Neural cell (in vitro differentiated cells): ENCODE measurements at regions not wholly inside any gene's neighbourhood (a gene's known extent, or its start where the extent isn't known, plus 50 kb on each side); places are given as distances from the start of the nearest gene placed in this dataset.

Experiments
- H2AFZ ChIP-seq: fragments of 200-600, 300-800 bp; sonication (generic), shearing (Covaris generic); 2 replicates; pipeline ENCODE4 v1.6.0; 2014; ENCODE audit warnings: low read depth, mild to moderate bottlenecking, antibody characterized with exemption, low read length, moderate library complexity
- H3F3A ChIP-seq: fragments of 200-600 bp; shearing (Covaris generic); 2 replicates; pipeline ENCODE4 v1.6.1; 2016; ENCODE audit warnings: mild to moderate bottlenecking, moderate library complexity, mixed read lengths, antibody characterized with exemption, low read length; ENCODE audit not compliant: insufficient read depth, poor library complexity, severe bottlenecking
- H3K27ac ChIP-seq: fragments of 200-600, 300-800 bp; sonication (generic), shearing (Covaris generic); 2 replicates; pipeline ENCODE4 v1.5.1; 2014; ENCODE audit warnings: mild to moderate bottlenecking, low read length, moderate library complexity
- H3K27me3 ChIP-seq: fragments of 300-800, 200-600 bp; sonication (generic), shearing (Covaris generic); 2 replicates; pipeline ENCODE4 v1.6.0; 2014; ENCODE audit warnings: mild to moderate bottlenecking, low read depth, low read length, moderate library complexity; ENCODE audit not compliant: insufficient read depth
- H3K36me3 ChIP-seq: fragments of 300-800, 200-600 bp; sonication (generic), shearing (Covaris generic); 2 replicates; pipeline ENCODE4 v1.5.1; 2014; ENCODE audit warnings: mild to moderate bottlenecking, antibody characterized with exemption, low read length, moderate library complexity; ENCODE audit not compliant: insufficient read depth
- H3K4me2 ChIP-seq: fragments of 300-800, 200-600 bp; sonication (generic), shearing (Covaris generic); 2 replicates; pipeline ENCODE4 v1.6.0; 2014; ENCODE audit warnings: mild to moderate bottlenecking, low read length
- H3K4me3 ChIP-seq: fragments of 300-800, 200-600 bp; sonication (generic), shearing (Covaris generic); 2 replicates; pipeline ENCODE4 v1.5.1; 2014; ENCODE audit warnings: mild to moderate bottlenecking, low read length, moderate library complexity
- H3K79me2 ChIP-seq: fragments of 200-600 bp; shearing (Covaris generic); replicated peaks from 2 replicates; pipeline ENCODE4 v1.6.0; 2014; ENCODE audit warnings: mild to moderate bottlenecking, low read length, moderate library complexity; ENCODE audit not compliant: insufficient read depth
- H3K9ac ChIP-seq: fragments of 300-800, 200-600 bp; sonication (generic), shearing (Covaris generic); 2 replicates; pipeline ENCODE4 v1.6.1; 2016; ENCODE audit warnings: mild to moderate bottlenecking, low read length, mixed read lengths
- H3K9me2 ChIP-seq: fragments of 200-600 bp; shearing (Covaris generic); 2 replicates; pipeline ENCODE4 v1.6.1; 2016; ENCODE audit warnings: mild to moderate bottlenecking, low read length, mixed read lengths; ENCODE audit not compliant: insufficient read depth
- H3K9me3 ChIP-seq: fragments of 200-600, 300-800 bp; sonication (generic), shearing (Covaris generic); 2 replicates; pipeline ENCODE4 v1.6.1; 2016; ENCODE audit warnings: mild to moderate bottlenecking, mixed run types, low read length, moderate library complexity, mixed read lengths
- H4K20me1 ChIP-seq: fragments of 200-600 bp; shearing (Covaris generic); 2 replicates; pipeline ENCODE4 v1.6.1; 2016; ENCODE audit warnings: mild to moderate bottlenecking, mixed run types; ENCODE audit not compliant: insufficient read depth
- EP300 ChIP-seq: fragments of 450-650 bp; conservative IDR thresholded peaks from 2 replicates; pipeline ENCODE4 v1.6.1; 2014; ENCODE audit warnings: antibody characterized with exemption, mild to moderate bottlenecking, moderate library complexity; ENCODE audit not compliant: poor library complexity, severe bottlenecking
- EZH2 ChIP-seq: fragments of 200-600, 300-800 bp; shearing (Covaris generic), sonication (generic); IDR thresholded peaks from 2 replicates; pipeline ENCODE4 v1.6.1; 2014; ENCODE audit warnings: antibody characterized with exemption, low read length, borderline replicate concordance, mild to moderate bottlenecking; ENCODE audit not compliant: insufficient read depth, poor library complexity, severe bottlenecking
- MXI1 ChIP-seq: fragments of 450-650 bp; conservative IDR thresholded peaks from 2 replicates; pipeline ENCODE4 v1.6.1; 2014; ENCODE audit warnings: antibody characterized with exemption, mild to moderate bottlenecking; ENCODE audit not compliant: poor library complexity, severe bottlenecking
- POLR2AphosphoS5 ChIP-seq: IDR thresholded peaks from 2 replicates; pipeline ENCODE4 v1.6.1; 2012
- RAD21 ChIP-seq: fragments of 450-650 bp; conservative IDR thresholded peaks from 2 replicates; pipeline ENCODE4 v1.6.1; 2014; ENCODE audit warnings: antibody characterized with exemption, mild to moderate bottlenecking, moderate library complexity
- SMC3 ChIP-seq: fragments of 450-650 bp; conservative IDR thresholded peaks from 2 replicates; pipeline ENCODE4 v1.6.1; 2014; ENCODE audit warnings: antibody characterized with exemption, mild to moderate bottlenecking, moderate library complexity; ENCODE audit not compliant: poor library complexity
- TAF1 ChIP-seq: IDR thresholded peaks from 2 replicates; pipeline ENCODE4 v1.6.1; 2012; ENCODE audit warnings: low read depth
- TF ChIP-seq, protein P1 (sequence below): fragments of 450-650 bp; IDR thresholded peaks from 2 replicates; pipeline ENCODE4 v1.5.1; 2014; ENCODE audit warnings: antibody characterized with exemption, mild to moderate bottlenecking, moderate library complexity; ENCODE audit not compliant: poor library complexity, severe bottlenecking
- TF ChIP-seq, protein P2 (sequence below): IDR thresholded peaks from 2 replicates; pipeline ENCODE4 v1.6.1; 2012; ENCODE audit warnings: borderline replicate concordance

DNA sequence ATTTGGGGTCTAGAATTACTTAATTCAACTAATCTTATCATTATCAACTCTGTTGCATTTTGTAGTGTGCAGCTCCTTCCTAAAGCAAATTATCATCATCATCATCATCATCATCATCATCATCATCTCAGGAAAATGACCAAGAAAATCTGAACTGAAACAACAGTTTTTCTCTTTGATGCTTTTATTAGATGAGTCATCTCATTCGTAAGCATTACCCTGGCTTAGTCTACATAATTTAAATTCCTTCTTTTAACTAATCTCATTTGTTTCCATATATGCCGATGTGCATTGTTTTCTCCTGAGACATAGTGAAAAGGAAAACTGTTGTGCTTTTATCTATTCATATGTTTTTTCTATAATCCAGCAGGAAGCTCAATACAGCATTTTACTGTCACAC, 173.0 kb upstream of the PDE4D start:
- no peak overlapping the region for H3K27ac ChIP-seq
- H3K4me3 ChIP-seq = no peak overlapping the region
- no peak for TF ChIP-seq EP300
- TF ChIP-seq SMC3 = no peak
- TF ChIP-seq, protein P1, sequence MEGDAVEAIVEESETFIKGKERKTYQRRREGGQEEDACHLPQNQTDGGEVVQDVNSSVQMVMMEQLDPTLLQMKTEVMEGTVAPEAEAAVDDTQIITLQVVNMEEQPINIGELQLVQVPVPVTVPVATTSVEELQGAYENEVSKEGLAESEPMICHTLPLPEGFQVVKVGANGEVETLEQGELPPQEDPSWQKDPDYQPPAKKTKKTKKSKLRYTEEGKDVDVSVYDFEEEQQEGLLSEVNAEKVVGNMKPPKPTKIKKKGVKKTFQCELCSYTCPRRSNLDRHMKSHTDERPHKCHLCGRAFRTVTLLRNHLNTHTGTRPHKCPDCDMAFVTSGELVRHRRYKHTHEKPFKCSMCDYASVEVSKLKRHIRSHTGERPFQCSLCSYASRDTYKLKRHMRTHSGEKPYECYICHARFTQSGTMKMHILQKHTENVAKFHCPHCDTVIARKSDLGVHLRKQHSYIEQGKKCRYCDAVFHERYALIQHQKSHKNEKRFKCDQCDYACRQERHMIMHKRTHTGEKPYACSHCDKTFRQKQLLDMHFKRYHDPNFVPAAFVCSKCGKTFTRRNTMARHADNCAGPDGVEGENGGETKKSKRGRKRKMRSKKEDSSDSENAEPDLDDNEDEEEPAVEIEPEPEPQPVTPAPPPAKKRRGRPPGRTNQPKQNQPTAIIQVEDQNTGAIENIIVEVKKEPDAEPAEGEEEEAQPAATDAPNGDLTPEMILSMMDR = no peak
- TF ChIP-seq, protein P2, sequence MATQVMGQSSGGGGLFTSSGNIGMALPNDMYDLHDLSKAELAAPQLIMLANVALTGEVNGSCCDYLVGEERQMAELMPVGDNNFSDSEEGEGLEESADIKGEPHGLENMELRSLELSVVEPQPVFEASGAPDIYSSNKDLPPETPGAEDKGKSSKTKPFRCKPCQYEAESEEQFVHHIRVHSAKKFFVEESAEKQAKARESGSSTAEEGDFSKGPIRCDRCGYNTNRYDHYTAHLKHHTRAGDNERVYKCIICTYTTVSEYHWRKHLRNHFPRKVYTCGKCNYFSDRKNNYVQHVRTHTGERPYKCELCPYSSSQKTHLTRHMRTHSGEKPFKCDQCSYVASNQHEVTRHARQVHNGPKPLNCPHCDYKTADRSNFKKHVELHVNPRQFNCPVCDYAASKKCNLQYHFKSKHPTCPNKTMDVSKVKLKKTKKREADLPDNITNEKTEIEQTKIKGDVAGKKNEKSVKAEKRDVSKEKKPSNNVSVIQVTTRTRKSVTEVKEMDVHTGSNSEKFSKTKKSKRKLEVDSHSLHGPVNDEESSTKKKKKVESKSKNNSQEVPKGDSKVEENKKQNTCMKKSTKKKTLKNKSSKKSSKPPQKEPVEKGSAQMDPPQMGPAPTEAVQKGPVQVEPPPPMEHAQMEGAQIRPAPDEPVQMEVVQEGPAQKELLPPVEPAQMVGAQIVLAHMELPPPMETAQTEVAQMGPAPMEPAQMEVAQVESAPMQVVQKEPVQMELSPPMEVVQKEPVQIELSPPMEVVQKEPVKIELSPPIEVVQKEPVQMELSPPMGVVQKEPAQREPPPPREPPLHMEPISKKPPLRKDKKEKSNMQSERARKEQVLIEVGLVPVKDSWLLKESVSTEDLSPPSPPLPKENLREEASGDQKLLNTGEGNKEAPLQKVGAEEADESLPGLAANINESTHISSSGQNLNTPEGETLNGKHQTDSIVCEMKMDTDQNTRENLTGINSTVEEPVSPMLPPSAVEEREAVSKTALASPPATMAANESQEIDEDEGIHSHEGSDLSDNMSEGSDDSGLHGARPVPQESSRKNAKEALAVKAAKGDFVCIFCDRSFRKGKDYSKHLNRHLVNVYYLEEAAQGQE = no peak
- no peak for TF ChIP-seq MXI1
- TF ChIP-seq RAD21 = no peak
- TF ChIP-seq POLR2AphosphoS5 = no peak
- no peak for TF ChIP-seq TAF1
- no peak for TF ChIP-seq EZH2
- H4K20me1 ChIP-seq = no peaks in the 10 kb centered on the region
- H3K9me3 ChIP-seq = no peaks in the 10 kb centered on the region
- no peak overlapping the region for H3K4me2 ChIP-seq
- no peaks in the 10 kb centered on the region for H3K79me2 ChIP-seq
- no peak overlapping the region for H3K9ac ChIP-seq
- no peaks in the 10 kb centered on the region for H3K9me2 ChIP-seq
- no peaks in the 10 kb centered on the region for H3F3A ChIP-seq
- H3K36me3 ChIP-seq = no peaks in the 10 kb centered on the region
- H2AFZ ChIP-seq = no peak overlapping the region
- H3K27me3 ChIP-seq = no peaks in the 10 kb centered on the region

DNA sequence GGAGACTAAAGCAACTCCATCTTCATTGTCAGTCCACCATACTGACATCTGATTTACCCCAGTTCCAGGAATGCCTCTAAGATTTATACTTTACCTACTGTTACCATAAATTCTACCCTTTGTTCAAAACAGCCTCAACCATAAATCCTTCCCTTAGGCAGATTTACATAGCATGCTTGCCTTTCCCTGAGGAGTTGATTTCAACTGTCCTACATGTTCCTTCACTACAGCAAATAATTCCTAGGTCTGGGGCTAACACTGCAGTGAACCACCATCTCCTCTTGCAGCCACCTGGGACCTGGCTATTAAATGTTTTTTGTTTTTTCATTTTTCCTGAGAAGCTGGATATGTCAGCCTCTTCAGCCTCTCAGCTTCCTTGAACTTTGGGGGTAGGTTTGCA, 166.9 kb upstream of the PDE4D start:
- Histone ChIP-seq H3K9me2 (no peaks in the 10 kb centered on the region), H3K36me3 (no peaks in the 10 kb centered on the region), H3K9ac (no peak overlapping the region), H3F3A (no peaks in the 10 kb centered on the region), H3K79me2 (no peaks in the 10 kb centered on the region), H3K27me3 (no peaks in the 10 kb centered on the region), H4K20me1 (no peaks in the 10 kb centered on the region), H2AFZ (no peak overlapping the region), H3K27ac (no peak overlapping the region), H3K4me2 (no peak overlapping the region), H3K9me3 (no peaks in the 10 kb centered on the region), H3K4me3 (no peak overlapping the region)
- no peak for TF ChIP-seq MXI1
- TF ChIP-seq, protein P2 = no peak
- TF ChIP-seq TAF1 = no peak
